GM06990 (cell line): ENCODE measurements at regions not wholly inside any gene's neighbourhood (a gene's known extent, or its start where the extent isn't known, plus 50 kb on each side); places are given as distances from the start of the nearest gene placed in this dataset.

Experiments
- DNase-seq: peaks from one replicate; pipeline ENCODE4 v3.0.0-alpha.2; 2011; ENCODE audit not compliant: insufficient read length; ENCODE audit errors: extremely low read depth
- H3K27me3 ChIP-seq: replicated peaks from 2 replicates; pipeline ENCODE4 v1.6.0; 2011; ENCODE audit warnings: low read length; ENCODE audit not compliant: control insufficient read depth, insufficient read depth
- H3K36me3 ChIP-seq: 2 replicates; pipeline ENCODE4 v1.5.1; 2011; ENCODE audit warnings: low read length; ENCODE audit not compliant: control insufficient read depth, insufficient read depth
- H3K4me3 ChIP-seq: replicated peaks from 2 replicates; pipeline ENCODE4 v1.5.1; 2011; ENCODE audit warnings: low read depth, mild to moderate bottlenecking, control low read depth, low read length
- CTCF ChIP-seq: IDR thresholded peaks from 2 replicates; pipeline ENCODE4 v1.5.1; 2011; ENCODE audit warnings: low read length, control low read depth, mild to moderate bottlenecking, inconsistent platforms; ENCODE audit not compliant: insufficient read depth, poor library complexity, severe bottlenecking

GRCh38 chr4:23291139-23291538 is 598.4 kb downstream of the GBA3 start:
- no peak for DNase-seq
- Histone ChIP-seq H3K27me3 (no peaks in the 10 kb centered on the region), H3K36me3 (no peaks in the 10 kb centered on the region), H3K4me3 (no peak overlapping the region)
- no peak for TF ChIP-seq CTCF

DNA sequence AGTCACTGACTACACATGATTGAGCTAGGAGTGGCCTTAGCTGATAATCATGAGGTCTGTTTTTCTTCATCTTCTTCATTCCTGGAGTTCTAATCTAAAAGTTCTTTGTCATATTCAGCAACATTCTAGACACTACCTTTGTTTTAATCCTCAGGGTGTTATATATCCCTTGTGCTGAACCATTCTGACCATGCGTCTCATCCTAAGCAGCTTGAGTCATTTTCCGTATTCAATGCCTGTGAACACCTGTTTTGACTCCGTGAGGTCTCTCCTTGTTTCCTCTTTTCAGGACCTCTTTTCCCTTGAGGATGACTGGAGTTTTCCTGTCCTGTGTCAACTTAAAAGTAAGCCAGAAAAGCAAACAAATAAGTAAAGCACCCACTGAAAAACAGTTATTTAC is 597.9 kb downstream of the GBA3 start:
- TF ChIP-seq CTCF: no peak

GRCh38 chr4:23279377-23279986 is 586.7 kb downstream of the GBA3 start:
- Histone ChIP-seq H3K4me3 (no peak overlapping the region), H3K36me3 (no peaks in the 10 kb centered on the region), H3K27me3 (no peaks in the 10 kb centered on the region)
- DNase-seq: no peak
- no peak for TF ChIP-seq CTCF

More for the DNA sequence above, 597.9 kb downstream of the GBA3 start:
- no peaks in the 10 kb centered on the region for H3K36me3 ChIP-seq
- DNase-seq: no peak
- H3K4me3 ChIP-seq: no peak overlapping the region
- H3K27me3 ChIP-seq: no peaks in the 10 kb centered on the region

- Histone ChIP-seq H3K27me3 (no peaks in the 10 kb centered on the region), H3K4me3 (no peak overlapping the region), H3K36me3 (no peaks in the 10 kb centered on the region)
- DNase-seq: no peak
- TF ChIP-seq CTCF: no peak
Observed at GRCh38 chr4:23278845-23279244, 586.1 kb downstream of the GBA3 start.

DNA sequence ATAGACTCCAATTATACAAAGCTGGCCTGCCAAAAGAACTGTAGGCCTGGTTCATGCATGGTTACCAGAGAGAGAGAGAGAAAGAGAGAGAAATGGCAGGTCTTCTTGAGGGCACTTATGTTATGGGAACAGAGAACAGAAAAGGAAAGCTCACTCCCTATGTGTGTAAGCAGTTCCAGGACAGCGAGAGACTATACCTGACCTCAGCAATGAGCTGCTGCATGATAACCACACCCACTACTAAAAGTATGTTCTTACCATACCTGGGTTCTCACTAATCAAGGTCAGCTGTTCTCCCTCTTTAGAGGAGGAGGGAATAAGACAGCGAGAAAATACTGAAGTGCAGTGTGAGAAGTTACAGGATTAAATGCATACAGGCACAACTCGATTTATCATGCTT is 583.3 kb downstream of the GBA3 start:
- DNase-seq: no peak
- no peak for TF ChIP-seq CTCF
- no peaks in the 10 kb centered on the region for H3K27me3 ChIP-seq
- H3K4me3 ChIP-seq: no peak overlapping the region
- H3K36me3 ChIP-seq: no peaks in the 10 kb centered on the region

DNA sequence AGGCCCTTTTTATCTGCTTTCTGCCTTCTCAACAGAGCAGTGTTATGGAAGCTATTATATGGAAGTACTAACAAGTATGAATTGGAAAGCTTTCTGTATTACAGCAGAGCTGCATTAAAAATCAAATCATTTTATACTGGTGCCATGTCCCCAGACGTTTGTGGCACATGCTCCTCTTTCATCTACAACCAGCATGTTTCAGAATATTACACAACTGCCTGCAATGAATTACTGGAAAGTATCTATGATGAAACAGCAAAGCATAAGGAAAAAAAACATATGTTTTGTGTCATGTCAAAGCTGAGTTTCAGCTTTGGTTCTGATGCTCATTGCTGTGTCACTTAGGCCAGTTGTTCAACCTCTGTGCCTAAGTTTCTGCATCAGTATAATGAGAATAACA is 576.8 kb downstream of the GBA3 start:
- TF ChIP-seq CTCF: no peak
- Histone ChIP-seq H3K36me3 (no peaks in the 10 kb centered on the region), H3K27me3 (no peaks in the 10 kb centered on the region), H3K4me3 (no peak overlapping the region)
- DNase-seq: no peak
